ENCODE measurements at regions not wholly inside any gene's neighbourhood (a gene's known extent, or its start where the extent isn't known, plus 50 kb on each side); places are given as distances from the start of the nearest gene placed in this dataset.

DNA sequence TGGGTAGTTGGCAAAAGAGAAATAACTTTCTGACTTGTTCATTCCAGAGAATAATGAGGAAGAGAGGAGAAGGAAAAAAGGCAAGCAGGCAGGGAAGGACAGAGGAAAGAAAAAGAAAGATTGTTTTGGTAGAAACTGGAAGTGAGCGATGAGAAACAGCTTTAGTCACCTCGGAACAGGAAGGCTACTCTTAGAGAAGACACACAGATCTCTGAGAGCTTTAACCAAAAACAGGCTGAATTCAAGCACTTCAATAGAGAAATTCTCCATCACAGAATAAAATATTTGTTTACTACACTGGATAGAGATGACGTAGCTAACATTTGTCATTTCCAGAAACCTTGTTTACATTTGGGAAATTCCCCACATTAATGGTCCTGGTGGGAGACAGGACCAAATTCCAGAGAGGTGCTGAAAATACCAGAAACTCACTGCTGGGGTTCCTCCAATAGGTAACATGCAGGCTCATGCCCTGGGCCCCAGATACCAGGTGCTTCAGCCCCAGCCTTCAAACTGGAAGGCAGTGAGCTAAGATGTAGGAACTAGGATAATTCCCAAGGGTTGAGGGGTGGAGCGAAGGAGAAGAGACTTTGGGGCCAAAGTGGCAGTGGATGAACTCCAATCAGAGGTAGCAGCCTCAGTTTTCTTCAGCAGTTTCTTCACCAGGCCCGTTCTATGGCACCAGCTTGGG is 227.7 kb upstream of the GRAMD2B start:
- Histone ChIP-seq H3K79me2 (ENCODE audit: insufficient read depth, low read depth, low read length) (no peaks in the 10 kb centered on the region), H3K9me3 (ENCODE audit: low read length) (no peaks in the 10 kb centered on the region), H3K27ac (ENCODE audit: low read depth, low read length, poor library complexity, severe bottlenecking) (no peak overlapping the region), H3K4me2 (ENCODE audit: low read length) (no peak overlapping the region), H2AFZ (ENCODE audit: low read length) (no peak overlapping the region), H4K20me1 (ENCODE audit: insufficient read depth, low read length) (no peaks in the 10 kb centered on the region), H3K4me3 (ENCODE audit: low read depth, low read length, poor library complexity, severe bottlenecking) (no peak overlapping the region), H3K9me2 (ENCODE audit: insufficient read depth, low read length) (no peaks in the 10 kb centered on the region), H3K4me1 (ENCODE audit: insufficient read depth, low read length, poor library complexity, severe bottlenecking) (no peaks in the 10 kb centered on the region), H3K36me3 (ENCODE audit: insufficient read depth, low read length) (no peaks in the 10 kb centered on the region)
- ChIA-PET CTCF (ENCODE audit: unreplicated experiment) (no interaction called here), POLR2A (no interaction called here)
- BruUV-seq (replicated peaks), result no TSS peak
- intact Hi-C loops (cut with micrococcal nuclease; ENCODE audit: unreplicated experiment), result no loop called here
- TF ChIP-seq EZH2phosphoT487 (IDR thresholded peaks at IDR 0.05; ENCODE audit: borderline replicate concordance, low read depth, low read length), result no peak
- TF ChIP-seq, protein P1, sequence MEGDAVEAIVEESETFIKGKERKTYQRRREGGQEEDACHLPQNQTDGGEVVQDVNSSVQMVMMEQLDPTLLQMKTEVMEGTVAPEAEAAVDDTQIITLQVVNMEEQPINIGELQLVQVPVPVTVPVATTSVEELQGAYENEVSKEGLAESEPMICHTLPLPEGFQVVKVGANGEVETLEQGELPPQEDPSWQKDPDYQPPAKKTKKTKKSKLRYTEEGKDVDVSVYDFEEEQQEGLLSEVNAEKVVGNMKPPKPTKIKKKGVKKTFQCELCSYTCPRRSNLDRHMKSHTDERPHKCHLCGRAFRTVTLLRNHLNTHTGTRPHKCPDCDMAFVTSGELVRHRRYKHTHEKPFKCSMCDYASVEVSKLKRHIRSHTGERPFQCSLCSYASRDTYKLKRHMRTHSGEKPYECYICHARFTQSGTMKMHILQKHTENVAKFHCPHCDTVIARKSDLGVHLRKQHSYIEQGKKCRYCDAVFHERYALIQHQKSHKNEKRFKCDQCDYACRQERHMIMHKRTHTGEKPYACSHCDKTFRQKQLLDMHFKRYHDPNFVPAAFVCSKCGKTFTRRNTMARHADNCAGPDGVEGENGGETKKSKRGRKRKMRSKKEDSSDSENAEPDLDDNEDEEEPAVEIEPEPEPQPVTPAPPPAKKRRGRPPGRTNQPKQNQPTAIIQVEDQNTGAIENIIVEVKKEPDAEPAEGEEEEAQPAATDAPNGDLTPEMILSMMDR (conservative IDR thresholded peaks at IDR 0.05; ENCODE audit: low read length), result no peak
- no peak for DNase-seq (ENCODE audit: low spot score)

DNA sequence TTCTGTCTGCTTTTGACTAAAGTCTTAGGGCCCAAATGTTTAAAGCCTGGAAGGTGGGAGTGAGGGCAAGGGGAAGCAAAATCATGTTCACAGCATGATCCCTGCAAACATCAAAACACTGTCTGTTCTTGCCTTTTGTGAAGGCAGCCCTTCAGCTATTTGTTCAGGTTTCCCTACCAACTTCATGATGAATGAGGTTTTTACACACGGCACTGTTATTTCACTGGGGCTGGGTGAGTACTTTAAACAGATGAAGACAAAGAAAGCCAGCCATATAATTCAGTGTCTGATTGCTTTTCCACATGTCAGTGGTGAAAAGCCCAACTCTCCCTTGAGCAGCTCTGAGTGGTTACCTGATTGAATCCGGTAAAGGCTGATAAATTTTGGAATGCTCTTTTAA is 224.7 kb upstream of the GRAMD2B start:
- H3K9me3 ChIP-seq (ENCODE audit: low read length), result no peaks in the 10 kb centered on the region
- CTCF ChIA-PET (ENCODE audit: unreplicated experiment), result no interaction called here
- POLR2A ChIA-PET, result interaction anchor here (0.6 kb wide), 1 partner anchor 14 kb away, joined by 3 read pairs; no protein-coding TSS in a partner anchor
- no peaks in the 10 kb centered on the region for H3K36me3 ChIP-seq (ENCODE audit: insufficient read depth, low read length)
- H3K79me2 ChIP-seq (ENCODE audit: insufficient read depth, low read depth, low read length), result no peaks in the 10 kb centered on the region
- no peak overlapping the region for H2AFZ ChIP-seq (ENCODE audit: low read length)
- intact Hi-C loops (cut with micrococcal nuclease; ENCODE audit: unreplicated experiment), result no loop called here
- no peak overlapping the region for H3K4me3 ChIP-seq (ENCODE audit: low read depth, low read length, poor library complexity, severe bottlenecking)
- H3K4me1 ChIP-seq (ENCODE audit: insufficient read depth, low read length, poor library complexity, severe bottlenecking), result no peaks in the 10 kb centered on the region
- TF ChIP-seq EZH2phosphoT487 (IDR thresholded peaks at IDR 0.05; ENCODE audit: borderline replicate concordance, low read depth, low read length), result no peak
- TF ChIP-seq, protein P1 (conservative IDR thresholded peaks at IDR 0.05; ENCODE audit: low read length), result no peak
- H3K4me2 ChIP-seq (ENCODE audit: low read length), result no peak overlapping the region
- DNase-seq (ENCODE audit: low spot score), result no peak
- no peaks in the 10 kb centered on the region for H4K20me1 ChIP-seq (ENCODE audit: insufficient read depth, low read length)
- no peaks in the 10 kb centered on the region for H3K9me2 ChIP-seq (ENCODE audit: insufficient read depth, low read length)
- H3K27ac ChIP-seq (ENCODE audit: low read depth, low read length, poor library complexity, severe bottlenecking), result no peak overlapping the region
- BruUV-seq (replicated peaks), result no TSS peak

DNA sequence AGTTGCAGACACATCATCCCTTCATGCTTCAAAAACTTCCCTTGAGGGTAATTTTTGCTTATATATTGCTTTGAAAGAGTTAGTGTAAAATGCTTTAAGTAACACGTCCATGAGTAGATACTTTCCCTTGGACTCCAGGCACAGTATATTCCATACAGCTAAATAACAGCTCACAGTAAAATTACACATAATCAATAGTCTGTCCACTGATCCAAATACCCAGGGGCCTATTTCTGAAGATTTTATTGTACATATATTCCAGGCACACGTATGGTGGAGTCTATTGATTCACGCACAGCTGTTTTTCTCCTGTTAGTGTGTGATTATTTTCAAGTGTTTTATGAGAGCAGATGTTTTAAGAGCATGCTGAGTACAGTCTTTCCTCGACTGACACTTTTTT is 223.7 kb upstream of the GRAMD2B start:
- H3K79me2 ChIP-seq (ENCODE audit: insufficient read depth, low read depth, low read length), result no peaks in the 10 kb centered on the region
- no peaks in the 10 kb centered on the region for H3K36me3 ChIP-seq (ENCODE audit: insufficient read depth, low read length)
- H3K9me3 ChIP-seq (ENCODE audit: low read length), result no peaks in the 10 kb centered on the region
- intact Hi-C loops (cut with micrococcal nuclease; ENCODE audit: unreplicated experiment), result no loop called here
- no peak overlapping the region for H3K4me2 ChIP-seq (ENCODE audit: low read length)
- BruUV-seq (replicated peaks), result no TSS peak
- H3K27ac ChIP-seq (ENCODE audit: low read depth, low read length, poor library complexity, severe bottlenecking), result no peak overlapping the region
- no peaks in the 10 kb centered on the region for H3K4me1 ChIP-seq (ENCODE audit: insufficient read depth, low read length, poor library complexity, severe bottlenecking)
- ChIA-PET POLR2A (interaction anchor here (1.1 to 1.5 kb wide), 2 partner anchors 8 to 13 kb away, joined by 3 to 4 read pairs; no protein-coding TSS in a partner anchor), CTCF (ENCODE audit: unreplicated experiment) (no interaction called here)
- no peaks in the 10 kb centered on the region for H4K20me1 ChIP-seq (ENCODE audit: insufficient read depth, low read length)
- no peaks in the 10 kb centered on the region for H3K9me2 ChIP-seq (ENCODE audit: insufficient read depth, low read length)
- TF ChIP-seq, protein P1 (conservative IDR thresholded peaks at IDR 0.05; ENCODE audit: low read length), result no peak
- no peak for TF ChIP-seq EZH2phosphoT487 (IDR thresholded peaks at IDR 0.05; ENCODE audit: borderline replicate concordance, low read depth, low read length)
- H2AFZ ChIP-seq (ENCODE audit: low read length), result no peak overlapping the region
- no peak for DNase-seq (ENCODE audit: low spot score)
- no peak overlapping the region for H3K4me3 ChIP-seq (ENCODE audit: low read depth, low read length, poor library complexity, severe bottlenecking)
